RCC 7860 (cell line): ENCODE measurements at regions not wholly inside any gene's neighbourhood (a gene's known extent, or its start where the extent isn't known, plus 50 kb on each side); places are given as distances from the start of the nearest gene placed in this dataset.
"Not testable (repeated sequence)": the region's sequence is repeated elsewhere in the genome, so short reads cannot be mapped to it uniquely, and the experiment has no call there.

ENCODE experiments used
- DNase-seq: peaks from one replicate; pipeline ENCODE4 v3.0.0-alpha.2; 2015; ENCODE audit warnings: low spot score
- FAIRE-seq: peaks from 2 replicates; lab custom pipeline; 2012; peaks lifted over from hg19 to GRCh38; lab: Jason Lieb, UNC

DNA sequence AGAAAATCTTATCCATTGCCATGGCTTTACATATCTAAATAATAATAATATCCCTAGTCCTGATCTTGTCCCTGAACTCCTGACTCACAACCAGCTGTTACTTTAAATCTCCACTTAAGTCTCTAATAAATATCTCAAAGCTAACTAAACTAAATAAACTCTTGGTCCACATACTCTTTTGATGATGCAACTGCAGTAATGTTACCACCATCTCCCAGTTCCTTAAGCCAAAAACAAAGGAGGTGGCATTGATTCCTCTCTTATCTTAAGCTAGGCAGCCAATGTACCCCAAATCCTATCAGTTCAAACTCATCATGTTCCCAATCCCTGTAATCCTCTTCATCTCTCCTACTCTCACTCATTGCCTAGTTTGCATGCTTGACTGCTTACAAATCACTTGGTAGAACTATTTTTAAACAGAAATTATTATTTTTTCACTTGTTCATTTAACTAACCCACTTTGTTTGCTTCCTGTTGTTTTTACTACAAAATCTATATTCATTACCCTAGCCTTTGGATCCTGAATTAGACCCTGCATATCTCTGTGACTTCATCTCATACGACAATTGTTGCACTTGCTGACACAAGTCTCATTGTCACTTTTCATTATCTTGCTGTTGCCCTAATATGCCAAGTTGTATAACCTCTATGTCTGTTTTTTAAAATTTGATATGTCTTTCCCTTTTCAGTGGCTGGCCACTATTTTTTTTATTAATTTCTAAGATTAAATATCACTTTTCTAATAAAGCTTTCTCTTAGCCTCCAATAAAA is 462.2 kb downstream of the ZPLD1 start:
- DNase-seq, result no peak

DNA sequence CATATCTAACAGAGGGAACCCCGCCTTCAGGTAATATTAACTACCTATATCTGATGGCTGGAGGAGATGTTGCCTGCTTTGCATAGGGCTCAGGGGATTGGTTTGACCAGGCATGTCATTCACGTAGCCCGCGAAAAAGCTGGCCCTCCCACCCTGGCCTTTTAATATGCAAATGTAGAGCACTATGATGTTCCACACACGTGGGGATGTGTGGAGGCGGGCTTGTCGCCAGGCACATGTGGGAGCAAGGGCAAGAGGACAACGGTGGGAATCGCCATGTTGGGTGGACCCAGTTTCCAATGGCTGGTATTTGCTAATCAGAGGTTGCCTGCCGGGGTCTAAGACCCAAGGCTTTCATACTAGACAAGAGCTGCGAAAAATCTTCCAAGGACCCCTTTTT is 469.8 kb downstream of the ZPLD1 start:
- DNase-seq (no peak), FAIRE-seq (no peak)

More for the DNA sequence above, 462.2 kb downstream of the ZPLD1 start:
- FAIRE-seq, result no peak

DNA sequence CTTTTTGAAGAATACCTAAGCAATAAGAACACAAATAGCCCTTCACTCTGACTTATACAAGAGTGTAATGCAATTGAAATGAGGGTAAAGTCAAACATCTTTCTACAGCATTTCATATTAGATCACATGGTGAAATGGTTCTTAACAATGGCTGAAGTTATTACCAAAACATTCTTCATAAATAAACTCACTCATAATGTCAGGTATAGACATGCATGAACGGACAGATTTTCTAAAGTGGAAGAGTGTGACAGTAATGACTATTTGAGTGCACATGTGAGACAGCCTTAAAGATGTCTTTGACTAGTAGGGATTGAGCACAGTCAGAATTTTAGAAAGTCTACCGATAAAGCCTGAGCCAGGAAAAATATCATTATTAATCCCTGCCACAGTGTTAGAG is 471.0 kb downstream of the ZPLD1 start:
- no peak for FAIRE-seq
- no peak for DNase-seq

DNA sequence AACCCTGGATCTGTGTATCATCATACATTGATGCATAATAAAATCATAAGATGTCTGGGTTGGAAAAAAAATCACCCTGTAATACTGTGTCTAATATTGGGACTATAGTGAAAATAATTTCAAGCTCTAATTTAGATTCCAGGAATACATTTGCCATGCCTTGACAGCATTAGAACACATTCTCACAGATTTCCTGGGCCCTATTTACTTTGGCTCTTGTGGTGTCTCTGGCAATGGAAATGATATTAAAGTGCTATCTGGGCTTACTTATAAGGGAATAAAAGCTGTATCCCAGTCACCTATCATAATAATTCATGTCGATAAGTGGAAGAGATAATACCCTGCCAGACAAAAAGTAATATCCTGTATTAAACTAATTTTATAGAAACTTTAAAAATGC is 472.0 kb downstream of the ZPLD1 start:
- DNase-seq (no peak), FAIRE-seq (no peak)

DNA sequence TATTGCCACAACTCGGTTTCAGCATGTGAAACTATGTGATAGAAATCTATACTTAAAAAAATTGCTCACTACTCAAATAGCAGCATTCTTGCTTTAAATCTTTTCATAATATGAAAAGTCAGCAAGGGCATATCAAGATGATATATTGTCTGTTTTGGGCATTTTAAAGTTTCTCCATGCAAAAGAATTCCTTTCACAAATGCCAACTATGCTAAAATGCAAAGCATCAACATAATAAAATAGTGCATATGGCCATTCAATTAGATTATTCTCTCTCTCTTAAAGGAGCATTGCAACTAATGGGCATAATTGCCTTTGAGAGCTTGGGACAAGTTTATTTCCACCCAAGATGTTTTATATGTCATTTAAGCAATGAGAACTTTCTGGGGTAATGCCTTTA is 475.1 kb downstream of the ZPLD1 start:
- DNase-seq (no peak), FAIRE-seq (no peak)

DNA sequence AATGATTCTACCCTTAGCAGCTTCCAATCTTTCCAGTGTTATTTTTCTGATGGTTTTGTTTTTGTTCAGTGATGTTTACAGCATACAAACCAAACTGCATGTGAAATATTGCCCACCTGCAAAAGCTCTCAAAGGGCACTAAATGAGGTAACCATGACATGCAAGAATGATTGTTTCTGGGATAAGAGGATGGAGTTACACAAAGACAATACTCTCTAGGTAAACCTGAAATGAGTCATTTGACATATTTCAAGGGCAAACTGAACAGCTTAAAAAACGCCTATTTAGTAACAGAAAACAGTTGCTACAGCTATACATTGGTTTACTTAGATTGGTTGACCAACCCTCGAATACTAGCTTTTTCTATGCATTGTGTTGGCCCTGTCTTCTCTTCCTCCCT is 481.7 kb downstream of the ZPLD1 start:
- no peak for FAIRE-seq
- no peak for DNase-seq

DNA sequence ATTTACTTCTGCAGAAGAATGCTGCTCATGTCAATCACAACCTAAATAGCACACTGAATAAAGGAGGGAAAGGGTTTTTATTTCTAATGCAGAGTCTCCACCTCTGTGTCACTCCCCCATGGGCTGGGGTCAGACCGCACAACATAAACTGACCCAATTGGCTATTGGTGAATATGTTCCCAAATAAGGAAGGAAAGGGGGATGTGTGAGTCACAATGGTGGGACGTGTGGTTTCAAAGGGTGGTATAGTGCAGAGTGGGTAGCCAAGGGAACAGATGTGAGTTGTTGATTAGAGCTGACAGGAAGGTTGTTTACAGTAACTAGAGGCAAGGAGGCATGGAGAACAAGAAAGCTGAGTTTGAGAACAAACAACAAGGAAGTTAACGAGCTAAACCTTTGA is 491.8 kb downstream of the ZPLD1 start:
- FAIRE-seq (no peak), DNase-seq (no peak)

DNA sequence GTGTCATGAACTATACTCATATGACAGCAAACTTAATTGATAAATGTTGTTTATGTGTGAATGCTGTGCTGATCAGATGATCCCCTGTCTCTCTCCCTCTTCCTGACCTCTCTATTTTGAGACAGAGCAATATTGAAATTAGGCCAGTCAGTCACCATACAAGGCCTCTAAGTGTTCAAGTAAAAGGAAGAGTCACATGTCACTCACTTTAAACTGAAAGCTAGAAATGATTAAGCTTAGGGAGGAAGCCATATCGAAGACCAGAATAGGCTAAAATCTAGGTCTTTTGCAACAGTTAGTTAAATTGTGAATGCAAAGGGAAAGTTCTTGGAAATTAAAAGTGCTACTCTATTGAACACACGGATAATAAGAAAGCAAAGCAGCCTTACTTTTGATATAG is 498.6 kb downstream of the ZPLD1 start:
- DNase-seq, result no peak
- FAIRE-seq, result no peak

DNA sequence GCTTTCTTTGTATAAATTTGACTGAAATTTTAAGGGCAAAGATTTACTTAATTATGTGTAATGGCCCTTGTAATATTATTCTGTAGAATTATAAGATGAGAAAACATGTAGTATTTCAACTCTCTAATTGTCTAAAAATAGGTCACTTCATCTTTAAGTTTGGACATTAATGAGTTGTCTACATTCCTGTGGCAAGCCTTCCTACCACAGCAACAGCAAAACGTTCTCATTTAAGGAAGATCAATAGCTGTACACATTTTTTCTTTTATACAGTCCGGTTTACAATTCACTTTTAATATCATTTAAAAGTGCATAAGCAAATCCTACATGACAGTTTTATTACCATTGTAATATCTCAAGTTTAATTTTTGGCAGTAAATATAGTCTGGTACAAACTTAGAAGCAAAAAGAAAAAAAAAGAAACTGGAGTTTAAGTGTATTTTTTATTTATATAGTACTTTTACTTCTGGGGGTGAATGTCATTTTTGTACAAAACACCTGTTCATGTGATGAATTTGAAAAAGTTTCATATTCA is 501.8 kb downstream of the ZPLD1 start:
- DNase-seq, result no peak
- no peak for FAIRE-seq

DNA sequence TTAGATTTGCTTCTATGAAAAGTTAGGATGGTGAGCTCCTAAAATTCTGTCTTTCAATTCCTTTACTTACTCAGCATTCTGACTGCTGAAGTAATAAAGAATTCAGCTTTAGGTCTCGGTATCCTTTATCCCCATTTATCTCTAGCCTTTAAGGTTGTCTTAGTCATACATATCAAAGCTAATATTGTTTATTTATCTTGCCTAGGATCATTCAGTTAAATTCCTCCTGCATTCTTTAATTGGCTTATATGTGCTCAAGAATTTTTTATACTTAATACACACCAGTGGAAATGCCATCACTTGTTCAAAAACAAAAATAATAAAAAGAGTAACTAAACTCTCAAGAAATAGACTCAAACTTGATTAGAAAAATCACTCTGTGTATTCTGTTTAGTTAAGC is 507.0 kb downstream of the ZPLD1 start:
- DNase-seq, result no peak

DNA sequence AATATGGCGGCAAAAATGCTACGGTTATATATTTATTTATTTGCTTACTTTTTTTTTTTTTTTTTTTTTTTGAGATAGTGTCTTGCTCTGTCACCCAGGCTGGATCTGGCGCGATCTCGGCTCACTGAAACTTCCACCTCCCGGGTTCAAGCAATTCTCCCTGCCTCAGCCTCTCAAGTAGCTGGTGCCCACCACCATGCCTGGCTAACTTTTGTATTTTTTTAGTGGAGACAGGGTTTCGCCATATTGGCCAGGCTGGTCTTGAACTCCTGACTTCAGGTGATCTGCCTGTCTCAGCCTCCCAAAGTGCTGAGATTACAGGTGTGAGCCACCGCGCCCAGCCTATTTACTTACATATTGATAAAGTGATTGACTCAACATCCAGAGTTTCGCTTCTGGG is 511.6 kb downstream of the ZPLD1 start:
- FAIRE-seq, DNase-seq: not testable (repeated sequence)

More for the DNA sequence above, 507.0 kb downstream of the ZPLD1 start:
- no peak for FAIRE-seq

DNA sequence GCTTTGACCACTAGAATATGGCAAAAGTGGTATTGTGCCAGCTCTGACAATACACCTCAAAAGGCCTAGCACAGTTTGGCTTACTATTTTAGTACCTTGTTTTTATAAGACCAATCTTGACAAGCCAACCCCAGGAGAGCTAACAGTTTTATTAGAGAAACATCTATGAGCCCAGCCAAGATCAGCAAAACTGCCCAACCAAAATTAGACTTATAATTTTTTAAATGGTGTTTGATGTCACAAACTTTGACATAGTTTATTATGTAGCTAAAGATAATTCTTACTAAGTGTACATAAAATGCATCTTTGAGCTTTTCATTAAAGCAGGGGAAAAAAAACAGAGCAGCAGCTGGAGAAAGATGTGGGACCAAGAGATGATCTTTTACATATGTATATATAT is 537.5 kb downstream of the ZPLD1 start:
- DNase-seq (no peak), FAIRE-seq (no peak)

DNA sequence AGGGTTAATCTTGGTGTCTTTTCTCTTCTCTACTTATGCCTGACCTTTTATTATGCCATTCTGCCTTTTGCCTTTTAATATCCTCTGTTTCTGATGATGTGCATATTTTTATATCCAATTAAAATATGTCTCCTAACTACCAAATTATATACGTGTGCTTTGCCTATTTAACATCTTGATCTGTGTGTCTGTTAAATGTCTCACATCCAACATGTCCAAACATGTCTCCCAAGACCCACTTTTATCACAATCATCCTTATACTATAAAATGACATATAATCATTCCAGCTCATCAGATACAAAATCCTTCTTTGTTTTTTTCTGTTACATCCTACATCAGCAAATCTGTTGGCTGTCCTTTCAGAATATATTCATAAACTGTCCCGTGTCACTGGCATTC is 539.5 kb downstream of the ZPLD1 start:
- FAIRE-seq, result no peak
- no peak for DNase-seq

DNA sequence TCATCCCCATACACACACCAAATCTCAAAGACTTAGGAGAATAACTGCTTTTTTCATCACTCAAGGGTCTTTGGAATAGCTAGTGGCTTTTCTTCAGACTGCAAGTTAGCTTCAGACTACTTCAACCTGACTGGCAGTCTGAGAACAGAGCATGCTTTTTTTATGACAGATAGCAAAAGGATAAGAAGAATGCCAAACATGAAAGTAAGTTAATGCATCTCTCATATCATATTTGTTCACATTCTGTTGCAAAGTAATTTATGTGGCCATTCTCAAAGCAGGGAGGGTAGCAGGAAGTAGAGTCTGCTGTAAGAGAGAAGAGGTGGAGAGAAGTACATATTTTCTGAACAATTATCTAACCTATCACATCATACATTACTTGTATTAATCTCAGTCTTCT is 544.4 kb downstream of the ZPLD1 start:
- FAIRE-seq (no peak), DNase-seq (no peak)

DNA sequence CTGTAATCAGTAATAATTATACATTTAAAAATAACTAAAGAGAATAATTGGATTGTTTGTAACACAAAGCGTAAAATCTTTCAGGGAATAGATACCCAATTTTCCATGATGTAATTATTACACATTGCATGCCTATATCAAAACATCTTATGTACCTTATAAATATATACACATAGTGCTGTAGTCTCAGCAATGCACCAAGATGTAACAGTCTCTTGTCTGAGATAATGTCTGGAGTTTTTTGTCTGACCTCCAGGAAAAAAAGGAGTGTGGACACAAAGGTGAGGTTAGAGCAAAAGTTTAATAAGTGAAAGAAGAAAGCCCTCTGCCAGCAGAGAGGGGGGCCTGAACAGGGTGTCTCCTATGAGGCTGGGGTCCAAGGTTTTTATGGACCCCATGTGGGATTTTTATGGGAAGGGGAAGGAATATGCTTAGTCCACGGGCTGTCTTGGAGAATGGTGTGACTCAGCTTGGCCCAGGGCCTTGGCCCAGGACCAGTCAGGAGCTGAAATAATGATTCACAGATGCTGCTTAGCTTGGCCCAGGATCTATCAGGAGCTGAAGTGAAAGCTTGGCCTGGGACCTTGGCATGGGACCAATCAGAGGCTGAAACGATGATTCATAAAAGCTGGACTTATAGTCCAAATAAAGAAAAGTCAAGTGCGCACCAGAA is 545.0 kb downstream of the ZPLD1 start:
- DNase-seq (peak; percentile 79), FAIRE-seq (peak; percentile 92)

DNA sequence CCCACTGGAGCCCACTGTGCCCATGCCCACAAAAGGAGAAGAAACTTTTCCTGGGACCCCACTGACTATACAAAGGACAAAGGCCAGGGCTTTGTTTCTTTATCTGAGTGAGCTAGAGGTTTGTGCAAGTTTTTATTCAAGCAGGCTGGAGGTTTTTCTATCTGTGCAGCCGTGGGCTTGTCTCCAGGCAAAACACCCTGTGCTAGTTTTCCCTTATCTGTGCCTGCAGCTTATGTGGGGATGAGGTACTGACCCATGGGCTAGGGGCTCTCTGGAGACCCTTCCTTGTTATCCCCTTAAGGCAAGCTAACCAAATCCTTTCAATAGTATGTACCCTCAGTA is 545.5 kb downstream of the ZPLD1 start:
- DNase-seq (no peak), FAIRE-seq (no peak)

DNA sequence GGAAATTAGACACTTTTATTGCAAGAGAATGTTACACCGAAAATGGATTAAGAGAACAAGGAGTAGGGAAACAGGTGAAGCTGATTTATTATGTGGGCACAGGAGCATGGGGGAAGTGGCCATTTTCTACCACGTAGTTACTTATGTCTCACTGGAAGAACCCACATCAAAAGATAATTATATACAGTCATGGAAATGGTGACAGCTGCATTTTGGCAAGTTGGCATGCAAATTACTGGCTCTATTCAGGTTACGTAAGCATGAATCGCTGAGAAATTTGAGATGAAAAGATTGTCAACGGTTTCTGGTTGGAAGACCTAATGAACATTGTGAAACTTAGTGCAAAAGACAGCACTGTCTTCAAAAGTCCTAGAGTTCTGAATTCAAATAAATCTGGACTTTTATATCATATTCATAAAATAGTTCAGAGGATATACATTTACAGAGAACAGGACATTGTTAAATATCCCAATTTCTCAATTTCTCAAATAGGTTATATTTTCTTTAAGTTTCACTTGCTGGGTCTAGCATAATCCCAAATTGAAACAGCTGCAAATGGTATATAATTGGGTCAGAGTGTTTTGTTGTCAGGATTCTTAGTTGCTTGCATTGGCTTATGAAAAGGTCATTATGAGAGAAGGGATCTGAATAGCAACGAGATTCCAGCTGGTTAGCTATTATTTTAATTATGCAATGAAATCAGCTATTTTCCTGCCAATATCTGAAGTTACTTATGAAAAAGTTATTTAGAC is 567.8 kb downstream of the ZPLD1 start:
- DNase-seq, result no peak
- FAIRE-seq, result no peak

DNA sequence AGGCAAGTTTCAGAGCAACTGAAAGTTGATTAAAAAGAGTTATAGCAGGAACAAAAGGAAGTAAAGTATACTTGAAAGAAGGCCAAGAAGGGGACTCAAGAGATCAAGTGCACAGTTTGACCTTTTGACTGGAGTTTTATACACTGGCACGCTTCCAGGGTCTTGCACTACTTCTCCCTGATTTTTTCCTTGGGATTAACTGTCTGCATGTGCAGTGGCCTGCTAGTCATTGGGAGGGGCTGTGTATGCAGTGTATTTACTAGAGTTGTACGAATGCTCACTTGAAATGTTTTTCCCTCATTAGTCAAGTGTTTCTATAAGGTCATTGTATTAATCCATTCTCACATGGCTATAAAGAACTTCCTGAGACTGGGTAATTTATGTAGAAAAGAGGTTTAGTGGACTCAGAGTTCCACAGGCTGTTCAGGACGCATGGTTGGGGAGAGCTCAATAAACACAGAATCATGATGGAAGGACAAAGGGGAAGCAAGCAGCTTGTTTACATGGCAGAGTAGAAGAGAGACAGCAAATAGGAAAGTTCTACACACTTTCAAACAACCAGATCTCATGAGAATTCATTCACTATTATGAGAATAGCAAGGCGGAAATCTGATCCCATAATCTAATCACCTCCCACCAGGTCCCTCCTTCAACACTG is 571.8 kb downstream of the ZPLD1 start:
- FAIRE-seq, result no peak
- no peak for DNase-seq

DNA sequence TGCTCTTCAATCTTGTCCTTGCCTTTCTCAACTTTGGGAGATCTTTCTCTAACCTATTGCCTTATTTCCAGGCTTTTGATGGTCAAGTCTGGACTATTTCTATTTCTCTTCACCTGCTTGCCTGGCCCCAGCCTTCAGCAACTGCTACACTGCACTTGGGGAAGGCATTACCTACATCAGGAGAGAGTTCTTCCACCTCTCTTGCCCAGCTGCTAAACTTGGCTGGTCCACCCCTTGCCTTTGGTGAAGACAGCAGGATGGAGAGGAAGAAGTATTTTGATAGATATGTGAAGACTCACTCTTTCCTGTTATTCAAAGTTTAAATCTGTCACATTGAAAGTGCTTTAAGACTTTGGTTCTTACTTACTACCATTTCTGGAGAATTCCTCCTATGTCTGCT is 574.8 kb downstream of the ZPLD1 start:
- DNase-seq (no peak), FAIRE-seq (no peak)

DNA sequence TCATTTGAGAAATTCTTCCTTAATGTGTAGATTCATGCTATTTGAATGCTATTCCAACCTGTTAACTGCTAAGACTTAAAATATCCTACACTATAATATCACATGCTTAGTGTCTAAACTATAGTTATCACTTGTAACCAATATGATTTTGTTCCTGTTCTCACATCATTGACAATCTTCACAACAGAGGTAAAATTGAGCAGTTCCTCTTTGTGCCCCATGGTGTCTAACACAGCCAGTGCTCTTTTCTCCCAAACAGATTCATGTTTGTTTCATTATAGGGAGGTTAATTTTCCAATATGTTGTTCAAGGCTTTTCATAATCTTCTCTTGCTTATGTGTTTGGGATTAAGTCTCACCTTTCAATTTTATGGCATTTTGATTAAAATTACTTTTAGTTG is 591.1 kb downstream of the ZPLD1 start:
- no peak for DNase-seq

DNA sequence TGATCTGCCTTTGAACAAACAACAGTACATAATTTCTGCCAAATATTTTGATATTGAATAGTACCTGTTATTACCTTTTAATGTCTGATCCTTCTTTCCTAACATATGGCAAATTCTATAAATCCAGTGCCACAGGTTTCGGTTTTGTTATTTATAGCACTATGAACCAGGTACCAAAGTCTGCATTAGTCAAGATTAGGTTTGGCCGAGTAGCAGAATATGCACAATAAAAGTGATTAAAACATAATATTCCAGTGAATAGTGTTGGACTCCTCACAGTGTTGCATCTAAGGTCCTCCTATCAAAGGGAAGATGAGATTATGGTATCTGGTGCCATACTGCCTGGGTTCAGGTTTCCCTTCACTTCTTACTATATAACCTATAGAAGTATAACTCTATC is 599.0 kb downstream of the ZPLD1 start:
- no peak for FAIRE-seq
- DNase-seq, result no peak

More for the DNA sequence above, 591.1 kb downstream of the ZPLD1 start:
- FAIRE-seq, result no peak
